Activated naive CD4-positive, alpha-beta T cell treated with anti-CD3 and anti-CD28 coated beads for 36 hours (primary cell): ENCODE measurements at regions not wholly inside any gene's neighbourhood (a gene's known extent, or its start where the extent isn't known, plus 50 kb on each side); places are given as distances from the start of the nearest gene placed in this dataset.

Experiments used
- CTCF ChIA-PET: fragments of 350-600 bp; sonication (Branson Sonifier 250); formaldehyde crosslinking; loops from one replicate; lab custom pipeline; 2021; ENCODE audit warnings: antibody characterized with exemption; lab: Charles Lee
- DNase-seq: peaks from one replicate; pipeline ENCODE4 v3.0.0-alpha.2; 2020
- H3K27ac Mint-ChIP-seq: one replicate; pipeline ENCODE4 v1.8.0; 2021; ENCODE audit warnings: mild to moderate bottlenecking, mixed read lengths
- H3K27me3 Mint-ChIP-seq: one replicate; pipeline ENCODE4 v1.8.0; 2021; ENCODE audit warnings: low read depth, mixed read lengths
- H3K36me3 Mint-ChIP-seq: one replicate; pipeline ENCODE4 v1.8.0; 2021; ENCODE audit warnings: low read depth, mixed read lengths
- H3K4me1 Mint-ChIP-seq: one replicate; pipeline ENCODE4 v1.8.0; 2021; ENCODE audit warnings: low read depth, mixed read lengths
- H3K4me3 Mint-ChIP-seq: one replicate; pipeline ENCODE4 v1.8.0; 2021; ENCODE audit warnings: mild to moderate bottlenecking, moderate library complexity, mixed read lengths
- H3K9me3 Mint-ChIP-seq: one replicate; pipeline ENCODE4 v1.8.0; 2021; ENCODE audit warnings: mixed read lengths
- intact Hi-C: fragments of 100-400 bp; cut with micrococcal nuclease; formaldehyde crosslinking; loops from one replicate; pipeline ENCODE4 v1.15.1; 2023

DNA sequence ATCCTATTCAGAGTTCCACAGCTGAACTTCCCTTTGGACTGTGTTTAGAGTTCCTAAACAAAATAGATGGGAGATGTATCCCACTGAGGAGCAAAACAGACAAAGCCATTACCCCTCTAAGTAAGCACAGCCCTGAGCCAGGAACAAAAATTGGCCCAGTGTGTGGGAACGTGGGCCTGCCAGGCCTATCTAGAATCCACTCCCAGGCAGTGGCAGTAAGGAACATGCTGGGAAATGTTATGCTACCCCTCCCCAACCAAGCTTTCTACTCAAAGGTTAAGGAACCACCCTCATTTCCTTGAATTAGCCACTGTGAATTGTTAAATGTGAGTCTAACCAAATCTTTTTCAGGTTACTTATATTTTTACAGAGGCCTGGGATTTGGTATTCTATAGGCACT is 405.1 kb upstream of the PTGER4 start:
- Mint-ChIP-seq H3K36me3 (no peaks in the 10 kb centered on the region), H3K9me3 (no peaks in the 10 kb centered on the region), H3K27ac (peak overlapping the region; percentile 64), H3K4me3 (no peak overlapping the region), H3K4me1 (peaks cover 92% of the 10 kb centered on the region), H3K27me3 (no peaks in the 10 kb centered on the region)
- intact Hi-C loops: loop anchor here (10.0 kb wide), 2 partner anchors 1060 to 1100 kb away; partner anchors contain the start of gene FYB1
- CTCF ChIA-PET: interaction anchor here (0.8 to 0.9 kb wide), 2 partner anchors 71 to 127 kb away, joined by 3 to 4 read pairs; no protein-coding TSS in a partner anchor
- DNase-seq: no peak

- Mint-ChIP-seq H3K27ac (peak overlapping the region; percentile 43), H3K36me3 (no peaks in the 10 kb centered on the region), H3K4me3 (no peak overlapping the region), H3K9me3 (no peaks in the 10 kb centered on the region), H3K27me3 (no peaks in the 10 kb centered on the region), H3K4me1 (peaks cover 89% of the 10 kb centered on the region)
- no peak for DNase-seq
- intact Hi-C loops: loop anchor here (10.0 kb wide), 2 partner anchors 1059 to 1099 kb away; partner anchors contain the start of gene FYB1
- CTCF ChIA-PET: interaction anchor here (0.8 to 0.9 kb wide), 2 partner anchors 70 to 128 kb away, joined by 3 to 4 read pairs; no protein-coding TSS in a partner anchor
Measured at GRCh38 chr5:40273936-40274335, 405.8 kb upstream of the PTGER4 start.

- CTCF ChIA-PET: interaction anchor here (1.3 kb wide), 1 partner anchor 9 kb away, joined by 6 read pairs; no protein-coding TSS in a partner anchor
- Mint-ChIP-seq H3K4me1 (peaks cover 65% of the 10 kb centered on the region), H3K27ac (no peak overlapping the region), H3K9me3 (no peaks in the 10 kb centered on the region), H3K36me3 (no peaks in the 10 kb centered on the region), H3K4me3 (no peak overlapping the region), H3K27me3 (no peaks in the 10 kb centered on the region)
- intact Hi-C loops: loop anchor here (10.0 kb wide), 2 partner anchors 1057 to 1097 kb away; partner anchors contain the start of gene FYB1
- DNase-seq: no peak
Measured at GRCh38 chr5:40271476-40271875, 408.2 kb upstream of the PTGER4 start.

GRCh38 chr5:40270274-40270845 is 409.4 kb upstream of the PTGER4 start:
- Mint-ChIP-seq H3K9me3 (no peaks in the 10 kb centered on the region), H3K27ac (peak overlapping the region; percentile 84), H3K4me1 (peaks cover 54% of the 10 kb centered on the region), H3K4me3 (no peak overlapping the region), H3K27me3 (no peaks in the 10 kb centered on the region), H3K36me3 (no peaks in the 10 kb centered on the region)
- DNase-seq: peak; percentile 20
- CTCF ChIA-PET: interaction anchor here (0.6 to 1.5 kb wide), 5 partner anchors 10 to 793 kb away, joined by 3 to 6 read pairs (median 4); no protein-coding TSS in a partner anchor
- intact Hi-C loops: loop anchor here (10.0 kb wide), 2 partner anchors 1056 to 1096 kb away; partner anchors contain the start of gene FYB1

DNA sequence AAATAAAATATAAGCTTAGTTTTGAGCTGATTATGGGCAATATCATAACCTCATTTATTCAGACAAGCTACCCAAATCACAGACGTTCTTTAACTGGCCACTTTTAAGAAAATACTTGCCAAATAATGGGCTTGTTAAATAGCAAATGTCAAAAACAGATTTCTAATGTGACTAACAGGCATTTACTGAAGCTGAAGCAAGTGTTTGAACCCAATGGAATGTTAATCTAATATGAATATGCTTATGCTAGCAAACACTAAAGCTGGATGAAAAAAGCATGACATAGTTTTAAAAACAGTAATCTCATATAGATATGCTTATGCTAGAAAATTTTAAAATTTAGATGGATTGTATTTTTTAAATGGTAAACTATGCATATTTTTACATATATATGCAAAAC is 411.6 kb upstream of the PTGER4 start:
- no peaks in the 10 kb centered on the region for H3K9me3 Mint-ChIP-seq
- CTCF ChIA-PET: interaction anchor here (0.5 to 1.3 kb wide), 3 partner anchors 10 to 466 kb away, joined by 3 to 4 read pairs (median 3); no protein-coding TSS in a partner anchor
- H3K4me3 Mint-ChIP-seq: no peak overlapping the region
- no peaks in the 10 kb centered on the region for H3K27me3 Mint-ChIP-seq
- intact Hi-C loops: no loop called here
- DNase-seq: no peak
- H3K27ac Mint-ChIP-seq: no peak overlapping the region
- H3K4me1 Mint-ChIP-seq: peaks cover 34% of the 10 kb centered on the region
- no peaks in the 10 kb centered on the region for H3K36me3 Mint-ChIP-seq

DNA sequence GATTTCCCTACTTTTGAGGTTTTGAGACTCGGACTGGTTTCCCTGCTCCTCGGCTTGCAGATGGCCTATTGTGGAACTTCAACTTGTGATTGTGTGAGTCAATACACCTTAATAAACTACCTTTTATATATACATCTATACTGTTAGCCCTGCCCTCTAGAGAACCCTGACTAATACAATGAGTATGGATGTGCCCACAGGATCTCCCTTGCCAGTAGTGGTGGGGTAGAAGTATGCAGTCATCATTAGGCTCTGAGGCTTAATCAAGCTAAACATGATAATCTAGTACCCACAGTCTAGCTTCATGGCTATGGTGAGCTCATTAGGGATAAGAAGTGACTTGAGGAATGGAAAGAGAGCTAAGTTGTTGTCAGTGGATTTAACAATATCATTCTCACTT is 412.8 kb upstream of the PTGER4 start:
- H3K27ac Mint-ChIP-seq: no peak overlapping the region
- CTCF ChIA-PET: interaction anchor here (1.0 kb wide), 1 partner anchor 9 kb away, joined by 4 read pairs; no protein-coding TSS in a partner anchor
- no peaks in the 10 kb centered on the region for H3K36me3 Mint-ChIP-seq
- H3K4me3 Mint-ChIP-seq: no peak overlapping the region
- no peaks in the 10 kb centered on the region for H3K27me3 Mint-ChIP-seq
- no peak for DNase-seq
- no peaks in the 10 kb centered on the region for H3K9me3 Mint-ChIP-seq
- H3K4me1 Mint-ChIP-seq: peaks cover 27% of the 10 kb centered on the region
- intact Hi-C loops: no loop called here

GRCh38 chr5:40261984-40262383 is 417.7 kb upstream of the PTGER4 start:
- Mint-ChIP-seq H3K9me3 (no peaks in the 10 kb centered on the region), H3K27me3 (no peaks in the 10 kb centered on the region), H3K27ac (no peak overlapping the region), H3K36me3 (no peaks in the 10 kb centered on the region), H3K4me3 (no peak overlapping the region), H3K4me1 (peaks cover 6% of the 10 kb centered on the region)
- no peak for DNase-seq
- CTCF ChIA-PET: no interaction called here
- intact Hi-C loops: no loop called here

DNA sequence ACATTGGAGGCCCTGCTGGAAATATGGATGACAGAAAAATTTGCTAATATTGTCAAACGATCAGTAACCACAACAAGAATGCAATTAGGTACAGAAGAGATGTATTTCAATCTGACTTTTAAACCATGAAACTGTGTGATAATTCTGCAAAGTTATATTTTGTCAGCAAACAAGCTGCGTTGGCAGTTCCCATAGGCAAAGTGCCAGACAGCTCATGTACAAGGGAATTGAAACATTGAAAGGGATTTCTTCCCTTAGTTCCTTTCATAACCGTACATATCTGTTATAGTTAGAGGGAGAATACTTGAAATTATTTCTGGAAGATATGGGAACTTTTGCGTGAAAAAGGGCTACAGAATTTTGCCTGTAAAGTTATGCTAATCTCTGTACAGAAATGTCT is 419.4 kb upstream of the PTGER4 start:
- Mint-ChIP-seq H3K27ac (no peak overlapping the region), H3K36me3 (no peaks in the 10 kb centered on the region), H3K9me3 (no peaks in the 10 kb centered on the region), H3K4me3 (no peak overlapping the region), H3K27me3 (no peaks in the 10 kb centered on the region), H3K4me1 (peaks cover 6% of the 10 kb centered on the region)
- DNase-seq: no peak
- CTCF ChIA-PET: interaction anchor here (1.0 to 1.3 kb wide), 2 partner anchors 15 to 55 kb away, joined by 3 read pairs; no protein-coding TSS in a partner anchor
- intact Hi-C loops: no loop called here

- Mint-ChIP-seq H3K9me3 (no peaks in the 10 kb centered on the region), H3K4me3 (no peak overlapping the region), H3K4me1 (peaks cover 6% of the 10 kb centered on the region), H3K27ac (no peak overlapping the region), H3K27me3 (no peaks in the 10 kb centered on the region), H3K36me3 (no peaks in the 10 kb centered on the region)
- peak; percentile 27 for DNase-seq
- CTCF ChIA-PET: interaction anchor here (0.9 to 1.3 kb wide), 2 partner anchors 10 to 12 kb away, joined by 3 to 4 read pairs; no protein-coding TSS in a partner anchor
- intact Hi-C loops: loop anchor here (1.0 kb wide), 1 partner anchor 19 kb away; no protein-coding TSS in a partner anchor
Measured at GRCh38 chr5:40258222-40258621, 421.5 kb upstream of the PTGER4 start.

GRCh38 chr5:40240671-40241070 is 439.0 kb upstream of the PTGER4 start:
- Mint-ChIP-seq H3K4me1 (peaks cover 15% of the 10 kb centered on the region), H3K27ac (no peak overlapping the region), H3K27me3 (no peaks in the 10 kb centered on the region), H3K9me3 (peaks cover 9% of the 10 kb centered on the region), H3K36me3 (peaks cover 7% of the 10 kb centered on the region), H3K4me3 (no peak overlapping the region)
- CTCF ChIA-PET: interaction anchor here (1.0 kb wide), 1 partner anchor 426 kb away, joined by 3 read pairs; no protein-coding TSS in a partner anchor
- intact Hi-C loops: loop anchor here (1.0 to 10.0 kb wide), 3 partner anchors 16 to 216 kb away; no protein-coding TSS in a partner anchor
- DNase-seq: no peak

GRCh38 chr5:40240111-40240510 is 439.6 kb upstream of the PTGER4 start:
- intact Hi-C loops: loop anchor here (1.0 to 10.0 kb wide), 3 partner anchors 16 to 215 kb away; no protein-coding TSS in a partner anchor

DNA sequence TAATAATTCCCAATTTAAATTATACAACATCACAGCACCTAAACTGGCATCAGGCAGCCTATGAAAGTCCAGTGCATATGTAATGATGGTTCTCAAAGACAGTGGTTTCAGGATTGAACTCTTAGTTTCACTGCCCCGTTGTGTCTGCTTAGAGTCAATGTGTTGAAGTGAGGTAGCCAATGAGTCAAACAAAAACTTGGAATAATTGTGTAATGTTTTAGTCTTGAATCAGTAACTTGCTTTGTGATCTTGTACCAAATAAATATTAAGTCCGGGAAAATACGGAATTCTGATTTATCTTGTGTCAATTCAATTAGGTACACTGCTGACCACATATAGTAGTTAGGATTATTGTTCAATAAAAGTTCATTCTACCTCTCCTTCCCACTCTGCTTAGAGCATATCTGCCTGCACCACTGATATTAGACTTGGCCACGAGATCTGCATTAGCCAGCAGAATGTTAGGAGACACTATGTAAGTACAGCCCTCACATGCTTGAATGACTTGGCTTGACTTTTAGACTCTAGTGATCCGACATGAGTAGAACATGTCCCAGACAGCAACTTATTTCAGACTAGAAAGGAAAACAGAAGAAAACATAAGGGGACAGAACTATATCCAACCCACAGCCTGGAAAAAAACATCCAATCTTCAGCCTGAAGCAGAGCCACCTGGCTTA is 441.5 kb upstream of the PTGER4 start:
- CTCF ChIA-PET: no interaction called here
- Mint-ChIP-seq H3K9me3 (peaks cover 9% of the 10 kb centered on the region), H3K4me1 (peaks cover 15% of the 10 kb centered on the region), H3K27me3 (no peaks in the 10 kb centered on the region), H3K36me3 (peaks cover 7% of the 10 kb centered on the region), H3K27ac (no peak overlapping the region), H3K4me3 (no peak overlapping the region)
- intact Hi-C loops: no loop called here
- no peak for DNase-seq

More at GRCh38 chr5:40240111-40240510, 439.6 kb upstream of the PTGER4 start:
- H3K27ac Mint-ChIP-seq: no peak overlapping the region
- H3K36me3 Mint-ChIP-seq: peaks cover 7% of the 10 kb centered on the region
- no peak overlapping the region for H3K4me3 Mint-ChIP-seq
- peaks cover 9% of the 10 kb centered on the region for H3K9me3 Mint-ChIP-seq
- CTCF ChIA-PET: interaction anchor here (1.0 kb wide), 1 partner anchor 426 kb away, joined by 3 read pairs; no protein-coding TSS in a partner anchor
- no peaks in the 10 kb centered on the region for H3K27me3 Mint-ChIP-seq
- peak; percentile 77 for DNase-seq
- H3K4me1 Mint-ChIP-seq: peaks cover 15% of the 10 kb centered on the region
